Breast epithelium (tissue), 4 donors: ENCODE measurements at regions not wholly inside any gene's neighbourhood (a gene's known extent, or its start where the extent isn't known, plus 50 kb on each side); places are given as distances from the start of the nearest gene placed in this dataset.

Experiments used
- DNase-seq, 2 donors: peaks; one replicate each; pipeline ENCODE4 v3.0.0-alpha.2; 2019; ENCODE audit warnings: low spot score in 2 of 2
- H3K27ac ChIP-seq, 2 donors: fragments of 200-600 bp; sonication (generic) in 1 of 2; one replicate each; pipeline ENCODE4 v1.5.1; 2016 to 2019; ENCODE audit warnings: mild to moderate bottlenecking in 1 of 2
- H3K27me3 ChIP-seq, 2 donors: fragments of 200-600 bp; sonication (generic) in 1 of 2; one replicate each; pipeline versions ENCODE4 v1.5.1 to v1.6.0; 2017 to 2019; ENCODE audit warnings: control low read depth in 1 of 2, mild to moderate bottlenecking in 1 of 2
- H3K36me3 ChIP-seq: fragments of 200-600 bp; one replicate; pipeline ENCODE4 v1.5.1; 2019
- H3K4me1 ChIP-seq, 2 donors: fragments of 200-600 bp; sonication (generic); one replicate each; pipeline ENCODE4 v1.5.1; 2016 to 2019; ENCODE audit warnings: control low read depth in 1 of 2
- H3K4me3 ChIP-seq, 3 donors: fragments of 200-600 bp; sonication (generic); 1 replicate in 2 of 3; 2 replicates in 1 of 3; pipeline ENCODE4 v1.5.1; 2016 to 2019; ENCODE audit warnings: mild to moderate bottlenecking in 3 of 3, moderate library complexity in 2 of 3
- H3K9me3 ChIP-seq, 2 donors: fragments of 200-600 bp; sonication (generic) in 1 of 2; one replicate each; pipeline ENCODE4 v1.5.1; 2016 to 2019; ENCODE audit warnings: control low read depth in 1 of 2
- POLR2A ChIP-seq: fragments of 450-650 bp; IDR thresholded peaks from one replicate; pipeline ENCODE4 v1.6.1; 2016; ENCODE audit warnings: antibody characterized with exemption, mild to moderate bottlenecking, moderate library complexity
- POLR2AphosphoS5 ChIP-seq, 3 donors: sonication (generic); formaldehyde crosslinking; IDR thresholded peaks; one replicate each; pipeline ENCODE4 v1.6.1; 2017; ENCODE audit warnings: antibody characterized with exemption in 3 of 3
- intact Hi-C: fragments of 100-400 bp; cut with DNase I; formaldehyde crosslinking; loops from one replicate; pipeline ENCODE4 v1.15.1; 2023; ENCODE audit warnings: low total_unique reads
- TF ChIP-seq, protein P1 (sequence below), 3 donors: fragments of 450-650 bp; IDR thresholded peaks; one replicate each; pipeline ENCODE4 v1.5.1; 2016 to 2017; ENCODE audit warnings: antibody characterized with exemption in 3 of 3, mild to moderate bottlenecking in 3 of 3, moderate library complexity in 3 of 3

DNA sequence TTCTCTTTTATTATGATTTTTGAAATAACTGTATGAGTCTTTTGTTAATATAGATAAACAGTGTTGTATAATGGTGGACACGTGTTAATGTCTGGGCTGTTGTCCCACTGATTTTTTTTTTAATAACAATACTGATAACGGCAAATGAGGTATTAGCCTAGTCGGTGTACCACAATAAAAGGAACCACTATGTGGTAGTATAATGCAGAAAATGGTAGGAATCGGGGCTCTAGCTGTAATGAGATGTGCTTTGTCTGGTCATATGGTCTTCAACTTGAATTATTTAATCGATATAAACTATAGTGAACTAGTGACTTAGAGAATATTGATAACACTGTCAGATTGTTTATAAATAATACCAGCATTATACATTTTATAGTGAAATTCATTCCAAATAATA, 517.9 kb upstream of the SPHKAP start:
- TF ChIP-seq POLR2A (no peak), POLR2AphosphoS5 (IDR thresholded peaks at IDR 0.05) (no peak)
- TF ChIP-seq, protein P1, sequence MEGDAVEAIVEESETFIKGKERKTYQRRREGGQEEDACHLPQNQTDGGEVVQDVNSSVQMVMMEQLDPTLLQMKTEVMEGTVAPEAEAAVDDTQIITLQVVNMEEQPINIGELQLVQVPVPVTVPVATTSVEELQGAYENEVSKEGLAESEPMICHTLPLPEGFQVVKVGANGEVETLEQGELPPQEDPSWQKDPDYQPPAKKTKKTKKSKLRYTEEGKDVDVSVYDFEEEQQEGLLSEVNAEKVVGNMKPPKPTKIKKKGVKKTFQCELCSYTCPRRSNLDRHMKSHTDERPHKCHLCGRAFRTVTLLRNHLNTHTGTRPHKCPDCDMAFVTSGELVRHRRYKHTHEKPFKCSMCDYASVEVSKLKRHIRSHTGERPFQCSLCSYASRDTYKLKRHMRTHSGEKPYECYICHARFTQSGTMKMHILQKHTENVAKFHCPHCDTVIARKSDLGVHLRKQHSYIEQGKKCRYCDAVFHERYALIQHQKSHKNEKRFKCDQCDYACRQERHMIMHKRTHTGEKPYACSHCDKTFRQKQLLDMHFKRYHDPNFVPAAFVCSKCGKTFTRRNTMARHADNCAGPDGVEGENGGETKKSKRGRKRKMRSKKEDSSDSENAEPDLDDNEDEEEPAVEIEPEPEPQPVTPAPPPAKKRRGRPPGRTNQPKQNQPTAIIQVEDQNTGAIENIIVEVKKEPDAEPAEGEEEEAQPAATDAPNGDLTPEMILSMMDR (IDR thresholded peaks at IDR 0.05), result no peak
- no peaks in the 10 kb centered on the region for H3K4me1 ChIP-seq
- no peaks in the 10 kb centered on the region for H3K27me3 ChIP-seq
- no peak overlapping the region for H3K27ac ChIP-seq
- no peak overlapping the region for H3K4me3 ChIP-seq
- no peak for DNase-seq
- intact Hi-C loops, result loop anchor here (10.0 kb wide), 1 partner anchor 1425 kb away; no protein-coding TSS in a partner anchor
- no peaks in the 10 kb centered on the region for H3K9me3 ChIP-seq
- no peaks in the 10 kb centered on the region for H3K36me3 ChIP-seq

- H3K9me3 ChIP-seq, result no peaks in the 10 kb centered on the region
- H3K4me3 ChIP-seq, result no peak overlapping the region
- no peak for DNase-seq
- H3K27ac ChIP-seq, result no peak overlapping the region
- H3K4me1 ChIP-seq, result no peaks in the 10 kb centered on the region
- TF ChIP-seq POLR2AphosphoS5 (IDR thresholded peaks at IDR 0.05), result no peak
- TF ChIP-seq, protein P1 (IDR thresholded peaks at IDR 0.05), result no peak
- TF ChIP-seq POLR2A, result no peak
- no peaks in the 10 kb centered on the region for H3K27me3 ChIP-seq
- no peaks in the 10 kb centered on the region for H3K36me3 ChIP-seq
- intact Hi-C loops, result loop anchor here (10.0 kb wide), 1 partner anchor 1426 kb away; no protein-coding TSS in a partner anchor
Observed at GRCh38 chr2:228698963-228699362, 517.5 kb upstream of the SPHKAP start.

DNA sequence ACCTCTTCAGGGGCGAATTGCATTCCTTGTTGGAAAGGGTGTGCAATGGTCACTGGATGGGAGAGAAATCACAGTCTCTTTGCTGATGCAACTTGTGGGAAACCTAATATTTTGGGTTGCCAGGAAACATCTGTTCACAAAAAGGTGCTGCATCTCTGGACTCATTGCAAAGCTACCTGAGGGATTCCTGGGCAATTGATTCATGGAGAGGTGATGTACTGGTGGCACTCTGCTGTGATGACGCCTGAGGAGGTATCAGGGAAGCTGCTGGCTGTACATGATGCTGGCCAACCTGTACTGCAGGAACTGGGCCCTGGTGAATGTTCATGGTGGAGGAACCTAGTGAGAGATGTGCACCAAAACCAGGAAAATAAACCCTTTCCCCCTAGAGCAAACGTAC, 516.0 kb upstream of the SPHKAP start:
- intact Hi-C loops, result loop anchor here (10.0 kb wide), 1 partner anchor 1427 kb away; no protein-coding TSS in a partner anchor

DNA sequence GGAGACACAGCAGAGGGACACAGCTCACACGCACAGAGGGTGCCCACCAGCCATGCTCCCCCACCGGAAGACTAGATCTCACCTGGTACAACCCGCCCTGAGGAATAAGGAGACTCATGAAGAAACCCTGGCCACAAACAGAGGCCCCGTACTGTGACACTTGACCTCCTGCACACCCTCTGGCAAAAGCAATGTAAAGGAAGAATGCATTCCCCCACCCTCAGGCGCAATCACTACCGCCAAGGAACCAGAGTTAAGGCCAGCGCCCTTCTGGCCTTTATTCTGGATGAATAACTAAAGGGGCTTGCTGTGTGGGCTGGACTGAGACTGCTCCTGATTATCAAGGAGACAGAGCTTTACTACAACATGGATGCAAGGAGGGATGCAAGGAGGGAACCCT, 509.2 kb upstream of the SPHKAP start:
- intact Hi-C loops, result loop anchor here (10.0 kb wide), 1 partner anchor 1434 kb away; no protein-coding TSS in a partner anchor
- DNase-seq, result no peak
- no peaks in the 10 kb centered on the region for H3K4me1 ChIP-seq

More for the DNA sequence above, 516.0 kb upstream of the SPHKAP start:
- no peaks in the 10 kb centered on the region for H3K4me1 ChIP-seq
- no peaks in the 10 kb centered on the region for H3K9me3 ChIP-seq
- H3K36me3 ChIP-seq, result no peaks in the 10 kb centered on the region
- H3K4me3 ChIP-seq, result no peak overlapping the region
- H3K27me3 ChIP-seq, result no peaks in the 10 kb centered on the region
- TF ChIP-seq POLR2A (no peak), POLR2AphosphoS5 (IDR thresholded peaks at IDR 0.05) (no peak)
- TF ChIP-seq, protein P1 (IDR thresholded peaks at IDR 0.05), result no peak
- H3K27ac ChIP-seq, result no peak overlapping the region
- DNase-seq, result no peak

DNA sequence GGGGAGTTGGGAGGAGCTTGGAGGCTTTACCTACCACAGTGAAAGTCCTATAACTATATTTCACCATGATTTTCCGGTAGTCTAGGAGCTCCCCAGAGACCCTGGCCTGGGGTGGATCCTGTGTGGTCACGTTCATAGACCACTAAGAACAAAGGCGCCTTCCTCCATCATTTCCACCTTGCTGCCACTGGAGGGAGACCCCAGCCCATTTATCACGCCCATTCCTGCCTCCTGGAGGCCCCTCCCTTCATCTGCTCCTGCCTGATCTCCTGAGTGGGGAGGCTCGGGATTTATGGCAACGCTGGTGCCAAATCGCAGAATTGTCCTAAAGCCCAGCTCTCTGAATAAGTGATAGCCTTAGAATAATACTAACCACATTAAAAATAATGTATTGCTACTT, 507.6 kb upstream of the SPHKAP start:
- no peaks in the 10 kb centered on the region for H3K4me1 ChIP-seq
- intact Hi-C loops, result no loop called here
- no peaks in the 10 kb centered on the region for H3K27me3 ChIP-seq
- no peaks in the 10 kb centered on the region for H3K36me3 ChIP-seq
- DNase-seq, result no peak
- no peak overlapping the region for H3K27ac ChIP-seq
- TF ChIP-seq POLR2AphosphoS5 (IDR thresholded peaks at IDR 0.05), result no peak
- TF ChIP-seq, protein P1 (IDR thresholded peaks at IDR 0.05), result no peak
- H3K4me3 ChIP-seq, result no peak overlapping the region
- H3K9me3 ChIP-seq, result no peaks in the 10 kb centered on the region

More for the DNA sequence above, 509.2 kb upstream of the SPHKAP start:
- Histone ChIP-seq H3K27ac (no peak overlapping the region), H3K4me3 (no peak overlapping the region), H3K27me3 (no peaks in the 10 kb centered on the region), H3K36me3 (no peaks in the 10 kb centered on the region), H3K9me3 (no peaks in the 10 kb centered on the region)
- TF ChIP-seq POLR2AphosphoS5 (IDR thresholded peaks at IDR 0.05), result no peak
- TF ChIP-seq, protein P1 (IDR thresholded peaks at IDR 0.05), result no peak
- no peak for TF ChIP-seq POLR2A
